GM19455 (cell line): ENCODE measurements at regions not wholly inside any gene's neighbourhood (a gene's known extent, or its start where the extent isn't known, plus 50 kb on each side); places are given as distances from the start of the nearest gene placed in this dataset.
"Not testable (repeated sequence)": the region's sequence is repeated elsewhere in the genome, so short reads cannot be mapped to it uniquely, and the experiment has no call there.

Experiments used
- ATAC-seq: cut with Tn5 transposase; IDR thresholded peaks from one replicate; pipeline ENCODE4 v1.9.1; 2021; ENCODE audit not compliant: unreplicated experiment

- no peak for ATAC-seq
Measured at GRCh38 chr2:7738596-7738995, 821.4 kb downstream of the RNF144A start.

- ATAC-seq, result no peak
Measured at GRCh38 chr2:7740114-7740513, 822.9 kb downstream of the RNF144A start.

- ATAC-seq, result no peak
Measured at GRCh38 chr2:7742301-7742700, 825.1 kb downstream of the RNF144A start.

GRCh38 chr2:7744827-7745226 is 827.6 kb downstream of the RNF144A start:
- ATAC-seq, result no peak

GRCh38 chr2:7745369-7745768 is 828.2 kb downstream of the RNF144A start:
- no peak for ATAC-seq

- no peak for ATAC-seq
Measured at GRCh38 chr2:7748717-7749415, 831.7 kb downstream of the RNF144A start.

- ATAC-seq, result no peak
Measured at GRCh38 chr2:7749895-7750559, 832.8 kb downstream of the RNF144A start.

GRCh38 chr2:7752291-7752690 is 835.1 kb downstream of the RNF144A start:
- ATAC-seq, result no peak

- no peak for ATAC-seq
Measured at GRCh38 chr2:7753777-7754176, 836.6 kb downstream of the RNF144A start.

- ATAC-seq, result no peak
Measured at GRCh38 chr2:7755879-7756278, 838.7 kb downstream of the RNF144A start.

- ATAC-seq, result peak; percentile 86
Measured at GRCh38 chr2:7758073-7758759, 841.0 kb downstream of the RNF144A start.

GRCh38 chr2:7759898-7760297 is 842.7 kb downstream of the RNF144A start:
- no peak for ATAC-seq

- ATAC-seq, result not testable (repeated sequence)
Measured at GRCh38 chr2:7763418-7763817, 846.2 kb downstream of the RNF144A start.

GRCh38 chr2:7765236-7765635 is 848.0 kb downstream of the RNF144A start:
- no peak for ATAC-seq

- no peak for ATAC-seq
Measured at GRCh38 chr2:7766088-7766722, 849.0 kb downstream of the RNF144A start.

GRCh38 chr2:7766978-7767565 is 849.9 kb downstream of the RNF144A start:
- ATAC-seq, result no peak

- ATAC-seq, result no peak
Measured at GRCh38 chr2:7767902-7768301, 850.7 kb downstream of the RNF144A start.

GRCh38 chr2:7771781-7772180 is 854.6 kb downstream of the RNF144A start:
- ATAC-seq, result no peak

- peak; percentile 62 for ATAC-seq
Measured at GRCh38 chr2:7773362-7774360, 856.4 kb downstream of the RNF144A start.

GRCh38 chr2:7774481-7774880 is 857.3 kb downstream of the RNF144A start:
- no peak for ATAC-seq
